ENCODE measurements at regions not wholly inside any gene's neighbourhood (a gene's known extent, or its start where the extent isn't known, plus 50 kb on each side); places are given as distances from the start of the nearest gene placed in this dataset.
"Not testable (repeated sequence)": the region's sequence is repeated elsewhere in the genome, so short reads cannot be mapped to it uniquely, and the experiment has no call there.

- peak; percentile 41 for DNase-seq
Measured at GRCh38 chr4:138891631-138892031, 124.0 kb upstream of the NOCT start.

- DNase-seq: peak; percentile 76
Measured at GRCh38 chr4:138890891-138891570, 124.5 kb upstream of the NOCT start.

GRCh38 chr4:138889216-138889615 is 126.4 kb upstream of the NOCT start:
- no peak for DNase-seq

- no peak for DNase-seq
Measured at GRCh38 chr4:138887741-138888140, 127.8 kb upstream of the NOCT start.

- DNase-seq: no peak
Measured at GRCh38 chr4:138887341-138887740, 128.2 kb upstream of the NOCT start.

- DNase-seq: no peak
Measured at GRCh38 chr4:138879757-138880156, 135.8 kb upstream of the NOCT start.

- no peak for DNase-seq
Measured at GRCh38 chr4:138875891-138876608, 139.5 kb upstream of the NOCT start.

GRCh38 chr4:138871555-138871875 is 144.1 kb upstream of the NOCT start:
- DNase-seq: no peak

- DNase-seq: peak; percentile 67
Measured at GRCh38 chr4:138870737-138871554, 144.6 kb upstream of the NOCT start.

GRCh38 chr4:138869631-138870030 is 145.9 kb upstream of the NOCT start:
- DNase-seq: no peak

- no peak for DNase-seq
Measured at GRCh38 chr4:138869165-138869564, 146.4 kb upstream of the NOCT start.

- no peak for DNase-seq
Measured at GRCh38 chr4:138868562-138868961, 147.0 kb upstream of the NOCT start.

GRCh38 chr4:138867404-138867803 is 148.2 kb upstream of the NOCT start:
- no peak for DNase-seq

- DNase-seq: no peak
Measured at GRCh38 chr4:138866314-138866713, 149.3 kb upstream of the NOCT start.

GRCh38 chr4:138865765-138866164 is 149.8 kb upstream of the NOCT start:
- DNase-seq: no peak

GRCh38 chr4:138864961-138865720 is 150.4 kb upstream of the NOCT start:
- DNase-seq: no peak

GRCh38 chr4:138863160-138863559 is 152.4 kb upstream of the NOCT start:
- DNase-seq: no peak

- no peak for DNase-seq
Measured at GRCh38 chr4:138861135-138861534, 154.4 kb upstream of the NOCT start.

GRCh38 chr4:138860357-138860756 is 155.2 kb upstream of the NOCT start:
- DNase-seq: not testable (repeated sequence)

- no peak for DNase-seq
Measured at GRCh38 chr4:138859254-138859653, 156.3 kb upstream of the NOCT start.

GRCh38 chr4:138858419-138858818 is 157.2 kb upstream of the NOCT start:
- no peak for DNase-seq

GRCh38 chr4:138857416-138857815 is 158.2 kb upstream of the NOCT start:
- no peak for DNase-seq

- DNase-seq: no peak
Measured at GRCh38 chr4:138852681-138853080, 162.9 kb upstream of the NOCT start.

Data from NCI-H146 (cell line).